Astrocyte of the spinal cord (primary cell): ENCODE measurements at regions not wholly inside any gene's neighbourhood (a gene's known extent, or its start where the extent isn't known, plus 50 kb on each side); places are given as distances from the start of the nearest gene placed in this dataset.

Source experiments
- DNase-seq: peaks from one replicate; pipeline ENCODE4 v3.0.0; 2011; ENCODE audit warnings: low read depth, low spot score
- H3K4me3 ChIP-seq: 2 replicates; pipeline ENCODE4 v1.5.1; 2011; ENCODE audit warnings: low read depth, mild to moderate bottlenecking, low read length, moderate library complexity
- in situ Hi-C: cut with HindIII; loops from 2 replicates; pipeline ENCODE4 v1.10.0; 2017; ENCODE audit warnings: low sequenced_read_pairs
- TF ChIP-seq, protein P1 (sequence below): IDR thresholded peaks from 2 replicates; pipeline ENCODE4 v1.5.1; 2012; ENCODE audit warnings: low read depth, mild to moderate bottlenecking, low read length, inconsistent platforms

GRCh38 chr22:48076008-48076407 is 1313.6 kb downstream of the TBC1D22A start:
- no peak overlapping the region for H3K4me3 ChIP-seq
- DNase-seq: no peak
- TF ChIP-seq, protein P1, sequence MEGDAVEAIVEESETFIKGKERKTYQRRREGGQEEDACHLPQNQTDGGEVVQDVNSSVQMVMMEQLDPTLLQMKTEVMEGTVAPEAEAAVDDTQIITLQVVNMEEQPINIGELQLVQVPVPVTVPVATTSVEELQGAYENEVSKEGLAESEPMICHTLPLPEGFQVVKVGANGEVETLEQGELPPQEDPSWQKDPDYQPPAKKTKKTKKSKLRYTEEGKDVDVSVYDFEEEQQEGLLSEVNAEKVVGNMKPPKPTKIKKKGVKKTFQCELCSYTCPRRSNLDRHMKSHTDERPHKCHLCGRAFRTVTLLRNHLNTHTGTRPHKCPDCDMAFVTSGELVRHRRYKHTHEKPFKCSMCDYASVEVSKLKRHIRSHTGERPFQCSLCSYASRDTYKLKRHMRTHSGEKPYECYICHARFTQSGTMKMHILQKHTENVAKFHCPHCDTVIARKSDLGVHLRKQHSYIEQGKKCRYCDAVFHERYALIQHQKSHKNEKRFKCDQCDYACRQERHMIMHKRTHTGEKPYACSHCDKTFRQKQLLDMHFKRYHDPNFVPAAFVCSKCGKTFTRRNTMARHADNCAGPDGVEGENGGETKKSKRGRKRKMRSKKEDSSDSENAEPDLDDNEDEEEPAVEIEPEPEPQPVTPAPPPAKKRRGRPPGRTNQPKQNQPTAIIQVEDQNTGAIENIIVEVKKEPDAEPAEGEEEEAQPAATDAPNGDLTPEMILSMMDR: no peak
- in situ Hi-C loops: no loop called here

GRCh38 chr22:48075604-48076003 is 1313.2 kb downstream of the TBC1D22A start:
- in situ Hi-C loops: no loop called here
- TF ChIP-seq, protein P1: no peak
- no peak overlapping the region for H3K4me3 ChIP-seq
- no peak for DNase-seq

DNA sequence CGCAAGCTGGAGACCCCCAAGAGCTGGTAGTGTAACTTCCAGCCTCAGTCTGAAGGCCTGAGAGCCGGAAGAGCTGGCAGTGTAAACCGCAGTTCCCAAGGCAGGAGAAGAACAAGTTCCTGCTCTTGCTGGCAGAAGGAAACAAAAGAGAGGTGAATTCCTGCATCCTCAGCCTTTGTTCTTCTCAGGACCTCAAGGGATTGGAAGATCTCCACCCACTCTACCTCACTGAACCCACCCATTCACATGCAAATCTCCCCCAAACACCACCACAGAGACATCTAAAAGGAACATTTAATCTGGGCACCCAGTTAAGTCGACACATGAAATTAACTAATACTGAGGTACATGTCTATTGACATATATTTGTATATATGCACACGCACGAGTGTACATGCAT is 1310.3 kb downstream of the TBC1D22A start:
- TF ChIP-seq, protein P1: no peak
- no peak for DNase-seq
- in situ Hi-C loops: no loop called here
- H3K4me3 ChIP-seq: no peak overlapping the region

- TF ChIP-seq, protein P1: no peak
- in situ Hi-C loops: no loop called here
- DNase-seq: no peak
- no peak overlapping the region for H3K4me3 ChIP-seq
These were observed 1309.4 kb downstream of the TBC1D22A start for GRCh38 chr22:48071828-48072227.

GRCh38 chr22:48071305-48071704 is 1308.9 kb downstream of the TBC1D22A start:
- TF ChIP-seq, protein P1: no peak
- in situ Hi-C loops: no loop called here
- DNase-seq: no peak
- no peak overlapping the region for H3K4me3 ChIP-seq

GRCh38 chr22:48070760-48071159 is 1308.3 kb downstream of the TBC1D22A start:
- H3K4me3 ChIP-seq: no peak overlapping the region
- in situ Hi-C loops: no loop called here
- TF ChIP-seq, protein P1: no peak
- no peak for DNase-seq

- no peak for DNase-seq
- in situ Hi-C loops: no loop called here
- H3K4me3 ChIP-seq: no peak overlapping the region
- TF ChIP-seq, protein P1: no peak
These were observed 1307.6 kb downstream of the TBC1D22A start for GRCh38 chr22:48070083-48070482.
